Retina (tissue), 1 donor: ENCODE measurements at regions not wholly inside any gene's neighbourhood (a gene's known extent, or its start where the extent isn't known, plus 50 kb on each side); places are given as distances from the start of the nearest gene placed in this dataset.
A peak's percentile ranks its signal among the peaks of the same experiment; 100 is the strongest.

Source experiments
- DNase-seq: peaks from one replicate; pipeline ENCODE4 v3.0.0-alpha.2; 2016

DNA sequence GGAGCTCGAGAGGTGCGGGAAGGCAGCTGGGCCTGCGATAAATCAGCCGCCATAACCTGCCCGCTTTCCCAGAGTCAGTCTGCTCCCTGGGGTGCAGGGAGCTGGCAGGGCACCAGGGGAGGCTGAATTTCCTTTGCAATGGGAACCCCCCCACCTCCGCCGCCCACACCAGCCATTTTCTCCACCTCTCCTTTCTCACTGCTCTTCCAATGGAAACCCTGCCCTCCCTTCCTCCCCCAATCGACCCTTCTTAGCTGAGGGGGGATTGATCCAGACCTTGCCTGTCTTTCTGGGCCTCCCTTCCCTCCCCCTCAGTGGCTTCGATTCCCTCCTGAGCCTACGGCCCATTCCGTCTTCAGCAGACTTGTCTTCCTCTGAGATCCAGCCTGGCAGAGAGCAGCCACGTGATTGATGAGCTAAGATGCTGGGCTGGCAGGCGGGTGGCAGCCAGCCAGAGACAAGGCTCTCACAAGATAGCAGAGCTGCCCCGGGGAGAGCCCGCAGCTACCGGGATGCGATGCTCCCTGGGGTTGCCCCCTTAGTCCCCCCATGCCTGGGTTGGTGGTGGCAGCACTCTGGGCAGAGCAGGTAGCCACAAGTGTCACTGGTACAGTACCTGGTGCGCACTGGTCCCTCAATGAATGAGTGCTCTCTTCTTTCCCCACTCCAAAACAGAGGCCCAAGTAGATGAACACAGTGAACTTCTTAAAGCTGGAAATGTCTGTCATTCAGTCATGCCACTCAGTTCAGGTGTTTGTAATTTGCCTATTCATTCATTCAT, 53.7 kb upstream of the FABP6 start:
- DNase-seq = peak; percentile 58

DNA sequence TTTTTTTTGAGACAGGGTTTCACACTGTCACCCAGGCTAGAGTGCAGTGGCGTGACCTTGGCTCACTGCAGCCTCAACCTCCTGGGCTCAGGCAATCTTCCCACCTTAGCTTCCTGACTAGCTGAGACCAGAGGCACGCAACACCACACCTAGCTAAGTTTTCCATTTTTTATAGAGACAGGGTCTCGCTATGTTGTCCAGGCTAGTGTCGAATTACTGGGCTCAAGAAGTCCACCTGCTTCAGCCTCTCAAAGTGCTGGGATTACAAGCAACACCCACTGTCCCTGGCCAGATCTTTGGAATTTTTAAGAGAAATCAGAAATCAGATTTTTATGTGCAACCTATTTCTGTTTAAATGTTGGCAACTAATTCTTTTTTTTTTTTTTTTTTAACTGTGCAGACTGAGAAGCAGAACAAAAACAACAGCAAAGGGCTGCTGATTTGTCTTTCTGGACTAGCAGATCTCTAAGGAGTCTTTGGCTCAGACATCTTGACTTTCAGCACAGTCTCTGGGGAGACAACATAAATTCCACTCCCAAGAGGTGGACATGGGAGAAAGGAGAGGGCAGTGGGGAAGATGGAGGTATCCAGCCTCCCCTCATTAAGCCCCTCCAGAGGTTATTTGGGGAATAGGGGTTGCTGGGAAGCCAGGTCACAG, 54.4 kb upstream of the FABP6 start:
- DNase-seq = no peak

DNA sequence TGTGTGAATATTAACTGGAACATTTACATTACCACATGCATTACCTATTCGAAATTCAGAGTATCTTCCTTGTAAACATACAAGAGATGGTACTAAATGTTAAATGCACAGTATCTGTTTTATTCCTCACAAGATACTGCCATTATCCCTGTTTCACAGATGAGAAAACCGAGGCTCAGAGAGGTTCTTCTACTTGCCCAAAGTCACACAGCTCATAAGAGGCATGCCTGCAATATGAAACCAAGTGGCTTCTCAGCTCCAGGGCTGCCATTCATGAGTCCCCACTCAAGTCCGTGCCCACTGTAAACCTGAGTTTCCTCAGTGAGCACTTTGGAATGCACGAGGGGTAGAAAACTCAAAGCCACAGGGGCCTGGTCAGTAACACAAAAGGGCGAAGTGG, 55.0 kb upstream of the FABP6 start:
- no peak for DNase-seq

DNA sequence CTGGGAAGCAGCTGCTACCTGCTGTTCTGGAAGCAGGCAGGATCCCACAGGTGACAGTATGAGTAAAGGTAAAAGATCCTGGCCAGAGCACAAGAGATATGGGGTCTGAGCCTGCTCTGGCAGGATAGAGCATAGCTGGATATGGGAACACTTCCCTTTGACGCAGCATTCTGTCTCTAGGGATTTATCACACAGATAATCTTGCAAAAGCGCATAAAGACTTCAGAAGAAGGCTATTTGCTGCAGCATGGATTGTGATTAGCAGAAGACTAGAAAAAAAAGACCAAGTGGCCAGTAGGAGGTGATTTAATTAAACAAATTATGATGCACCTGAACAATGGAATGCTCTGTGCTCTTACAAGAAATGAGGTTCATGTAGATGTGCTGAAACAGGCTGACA, 52.4 kb upstream of the PWWP2A start:
- DNase-seq = no peak

GRCh38 chr5:160169326-160169725, 50.1 kb upstream of the PWWP2A start:
- DNase-seq = no peak
